ENCODE measurements at regions not wholly inside any gene's neighbourhood (a gene's known extent, or its start where the extent isn't known, plus 50 kb on each side); places are given as distances from the start of the nearest gene placed in this dataset.

DNA sequence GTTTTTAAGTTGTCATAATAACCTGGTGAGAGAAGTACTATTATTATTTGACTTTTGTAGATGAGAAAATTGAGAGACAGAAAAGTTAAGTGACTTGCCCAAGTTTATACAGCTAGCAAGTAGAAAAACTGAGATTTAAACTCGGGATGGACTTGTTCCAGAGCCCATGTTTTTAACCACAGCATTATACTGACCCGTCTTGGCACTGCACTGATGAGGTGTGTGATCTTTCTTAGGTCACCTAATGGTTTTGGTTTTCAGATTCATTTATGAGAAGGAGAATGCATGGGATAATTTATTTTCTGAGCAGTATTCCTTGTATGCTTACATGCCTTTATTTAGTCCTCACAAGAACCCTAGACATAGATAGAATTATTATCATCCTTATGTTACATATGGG, 201.8 kb upstream of the CDKN2B start:
- no peak overlapping the region for H4K91ac ChIP-seq (ENCODE audit: insufficient read length, low read depth, low read length)
- no peak overlapping the region for H2AFZ ChIP-seq (ENCODE audit: low read length)
- no peak overlapping the region for H3K27ac ChIP-seq (ENCODE audit: insufficient read length, low read depth, low read length)
- H3K27me3 ChIP-seq (ENCODE audit: insufficient read depth, low read length) = no peaks in the 10 kb centered on the region
- no peak overlapping the region for H2AK5ac ChIP-seq (ENCODE audit: insufficient read length, low read length)
- no peaks in the 10 kb centered on the region for H3K4me1 ChIP-seq (ENCODE audit: insufficient read depth, low read length)
- H4K20me1 ChIP-seq (ENCODE audit: control insufficient read depth, insufficient read depth, insufficient read length) = no peaks in the 10 kb centered on the region
- TF ChIP-seq, protein P1, sequence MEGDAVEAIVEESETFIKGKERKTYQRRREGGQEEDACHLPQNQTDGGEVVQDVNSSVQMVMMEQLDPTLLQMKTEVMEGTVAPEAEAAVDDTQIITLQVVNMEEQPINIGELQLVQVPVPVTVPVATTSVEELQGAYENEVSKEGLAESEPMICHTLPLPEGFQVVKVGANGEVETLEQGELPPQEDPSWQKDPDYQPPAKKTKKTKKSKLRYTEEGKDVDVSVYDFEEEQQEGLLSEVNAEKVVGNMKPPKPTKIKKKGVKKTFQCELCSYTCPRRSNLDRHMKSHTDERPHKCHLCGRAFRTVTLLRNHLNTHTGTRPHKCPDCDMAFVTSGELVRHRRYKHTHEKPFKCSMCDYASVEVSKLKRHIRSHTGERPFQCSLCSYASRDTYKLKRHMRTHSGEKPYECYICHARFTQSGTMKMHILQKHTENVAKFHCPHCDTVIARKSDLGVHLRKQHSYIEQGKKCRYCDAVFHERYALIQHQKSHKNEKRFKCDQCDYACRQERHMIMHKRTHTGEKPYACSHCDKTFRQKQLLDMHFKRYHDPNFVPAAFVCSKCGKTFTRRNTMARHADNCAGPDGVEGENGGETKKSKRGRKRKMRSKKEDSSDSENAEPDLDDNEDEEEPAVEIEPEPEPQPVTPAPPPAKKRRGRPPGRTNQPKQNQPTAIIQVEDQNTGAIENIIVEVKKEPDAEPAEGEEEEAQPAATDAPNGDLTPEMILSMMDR (conservative IDR thresholded peaks at IDR 0.05) = no peak
- H3T11ph ChIP-seq (ENCODE audit: low read length) = no peak overlapping the region
- no peak for DNase-seq
- no peaks in the 10 kb centered on the region for H3K79me1 ChIP-seq (ENCODE audit: insufficient read depth, low read depth, low read length, poor library complexity, severe bottlenecking)
- H3K9me3 Mint-ChIP-seq = no peaks in the 10 kb centered on the region
- no peaks in the 10 kb centered on the region for H3K36me3 Mint-ChIP-seq (ENCODE audit: insufficient read depth in 1 of 3, low read depth in 3 of 3)
- H2BK12ac ChIP-seq (ENCODE audit: insufficient read length, low read depth, low read length) = no peak overlapping the region
- no peaks in the 10 kb centered on the region for H3K27me3 Mint-ChIP-seq (ENCODE audit: low read depth)
- H4K8ac ChIP-seq (replicated peaks; ENCODE audit: insufficient read length, low read depth, low read length) = no peak overlapping the region
- H2BK120ac ChIP-seq (ENCODE audit: low read depth, low read length, poor library complexity, severe bottlenecking) = no peak overlapping the region
- H3K23ac ChIP-seq (ENCODE audit: insufficient read length, low read depth, low read length) = no peak overlapping the region
- no peak overlapping the region for H3K14ac ChIP-seq (ENCODE audit: insufficient read depth, low read length)
- H3K56ac ChIP-seq (ENCODE audit: insufficient read length, low read depth, low read length) = no peak overlapping the region
- H2BK20ac ChIP-seq (ENCODE audit: low read depth, low read length, poor library complexity, severe bottlenecking) = no peak overlapping the region
- H3K4me3 Mint-ChIP-seq = no peak overlapping the region
- H3K4ac ChIP-seq (ENCODE audit: low read depth, low read length) = no peak overlapping the region
- no peaks in the 10 kb centered on the region for H3K23me2 ChIP-seq (ENCODE audit: insufficient read length, low read depth, low read length, poor library complexity, severe bottlenecking)
- no peak overlapping the region for H3K9ac ChIP-seq (ENCODE audit: extremely low read depth, insufficient read length, low read length)
- no peaks in the 10 kb centered on the region for H3K4me1 Mint-ChIP-seq
- no peak overlapping the region for H3K18ac ChIP-seq (ENCODE audit: insufficient read length, low read depth, low read length)
- H3K9me3 ChIP-seq (ENCODE audit: control insufficient read depth, low read depth, low read length) = no peaks in the 10 kb centered on the region
- no peak overlapping the region for H4K5ac ChIP-seq (ENCODE audit: insufficient read length, low read depth, low read length)
- H3K79me2 ChIP-seq (ENCODE audit: insufficient read depth, low read length) = no peaks in the 10 kb centered on the region
- WGBS (ENCODE audit: extremely low coverage, insufficient read length, low lambda C conversion rate) = no CpG with 5 or more reads among the region's 2 CpGs
- H2BK5ac ChIP-seq (ENCODE audit: insufficient read length, low read length) = no peak overlapping the region
- H2BK15ac ChIP-seq (ENCODE audit: low read depth, low read length) = no peak overlapping the region
- H3K4me2 ChIP-seq (ENCODE audit: insufficient read depth, insufficient read length, low read length) = no peak overlapping the region
- no peak overlapping the region for H3K27ac Mint-ChIP-seq

All from H9 (cell line).